ENCODE measurements at regions not wholly inside any gene's neighbourhood (a gene's known extent, or its start where the extent isn't known, plus 50 kb on each side); places are given as distances from the start of the nearest gene placed in this dataset.

GRCh38 chr11:44366026-44366425 lies 56.1 kb upstream of the ALX4 start:
- WGBS (ENCODE audit: extremely low coverage, insufficient read length, low lambda C conversion rate) = no CpG with 5 or more reads among the region's 6 CpGs
- no peaks in the 10 kb centered on the region for H3K27me3 ChIP-seq (ENCODE audit: insufficient read depth, low read length)
- no peak overlapping the region for H2AK5ac ChIP-seq (ENCODE audit: insufficient read length, low read length)
- no peaks in the 10 kb centered on the region for H3K79me2 ChIP-seq (ENCODE audit: insufficient read depth, low read length)
- H3K14ac ChIP-seq (ENCODE audit: insufficient read depth, low read length) = no peak overlapping the region
- Mint-ChIP-seq H3K27ac (no peak overlapping the region; a peak in 1 of 7 replicates), H3K36me3 (ENCODE audit: insufficient read depth in 1 of 3, low read depth in 3 of 3) (no peaks in the 10 kb centered on the region), H3K9me3 (no peaks in the 10 kb centered on the region; a peak in 1 of 5 replicates), H3K4me3 (no peak overlapping the region), H3K4me1 (peaks cover 21 to 30% of the 10 kb centered on the region in 2 experiments), H3K27me3 (ENCODE audit: low read depth) (peaks cover 9% of the 10 kb centered on the region)
- no peaks in the 10 kb centered on the region for H3K4me1 ChIP-seq (ENCODE audit: insufficient read depth, low read length)
- H4K8ac ChIP-seq (replicated peaks; ENCODE audit: insufficient read length, low read depth, low read length) = no peak overlapping the region
- H3T11ph ChIP-seq (ENCODE audit: low read length) = no peak overlapping the region
- H3K56ac ChIP-seq (ENCODE audit: insufficient read length, low read depth, low read length) = no peak overlapping the region
- H2AFZ ChIP-seq (ENCODE audit: low read length) = no peak overlapping the region
- H3K79me1 ChIP-seq (ENCODE audit: insufficient read depth, low read depth, low read length, poor library complexity, severe bottlenecking) = no peaks in the 10 kb centered on the region
- H4K5ac ChIP-seq (ENCODE audit: insufficient read length, low read depth, low read length) = no peak overlapping the region
- no peak for DNase-seq
- H4K20me1 ChIP-seq (ENCODE audit: control insufficient read depth, insufficient read depth, insufficient read length) = no peaks in the 10 kb centered on the region
- no peak overlapping the region for H4K91ac ChIP-seq (ENCODE audit: insufficient read length, low read depth, low read length)
- no peak overlapping the region for H2BK120ac ChIP-seq (ENCODE audit: low read depth, low read length, poor library complexity, severe bottlenecking)
- no peak overlapping the region for H3K23ac ChIP-seq (ENCODE audit: insufficient read length, low read depth, low read length)
- no peaks in the 10 kb centered on the region for H3K9me3 ChIP-seq (ENCODE audit: control insufficient read depth, low read depth, low read length)
- no peak overlapping the region for H2BK20ac ChIP-seq (ENCODE audit: low read depth, low read length, poor library complexity, severe bottlenecking)
- H2BK5ac ChIP-seq (ENCODE audit: insufficient read length, low read length) = no peak overlapping the region
- H2BK15ac ChIP-seq (ENCODE audit: low read depth, low read length) = no peak overlapping the region
- no peak overlapping the region for H3K4me2 ChIP-seq (ENCODE audit: insufficient read depth, insufficient read length, low read length)
- H3K23me2 ChIP-seq (ENCODE audit: insufficient read length, low read depth, low read length, poor library complexity, severe bottlenecking) = no peaks in the 10 kb centered on the region
- no peak overlapping the region for H3K27ac ChIP-seq (ENCODE audit: insufficient read length, low read depth, low read length)
- no peak overlapping the region for H2BK12ac ChIP-seq (ENCODE audit: insufficient read length, low read depth, low read length)
- H3K9ac ChIP-seq (ENCODE audit: extremely low read depth, insufficient read length, low read length) = no peak overlapping the region
- no peak for TF ChIP-seq CTCF (conservative IDR thresholded peaks at IDR 0.05)
- no peak overlapping the region for H3K18ac ChIP-seq (ENCODE audit: insufficient read length, low read depth, low read length)
- no peak overlapping the region for H3K4ac ChIP-seq (ENCODE audit: low read depth, low read length)
